Fibroblast of lung (primary cell): ENCODE measurements at regions not wholly inside any gene's neighbourhood (a gene's known extent, or its start where the extent isn't known, plus 50 kb on each side); places are given as distances from the start of the nearest gene placed in this dataset.

Experiments
- EZH2 ChIP-seq: IDR thresholded peaks from 2 replicates; pipeline ENCODE4 v1.5.1; 2012; ENCODE audit warnings: low read length, control low read depth, mild to moderate bottlenecking; ENCODE audit errors: missing control alignments
- TF ChIP-seq, protein P1 (sequence below), 2 donors: IDR thresholded peaks in 1 of 2; conservative IDR thresholded peaks in 1 of 2; 1 replicate in 1 of 2; 2 replicates in 1 of 2; pipeline ENCODE4 v1.5.1; 2011 to 2012; ENCODE audit warnings: low read length in 2 of 2, control low read depth in 1 of 2, inconsistent platforms in 1 of 2, low read depth in 1 of 2, mild to moderate bottlenecking in 1 of 2

DNA sequence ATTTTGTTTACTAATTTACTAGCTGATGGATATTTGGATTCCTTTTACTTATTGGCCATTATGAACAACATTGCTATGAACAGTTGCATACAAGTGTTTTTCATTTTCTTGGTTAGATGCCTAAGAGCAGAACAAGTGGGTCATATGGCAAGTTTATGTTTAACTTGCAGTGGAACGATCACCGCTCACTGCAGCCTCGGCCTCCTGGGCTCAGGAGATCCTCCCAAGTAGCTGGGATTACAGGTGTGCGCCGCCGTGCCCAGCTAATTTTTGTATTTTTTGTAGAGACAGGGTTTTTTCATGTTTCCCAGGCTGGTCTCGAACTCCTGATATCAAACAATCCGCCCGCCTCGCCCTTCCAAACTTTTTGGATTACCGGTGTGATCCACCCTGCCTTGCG lies 820.5 kb upstream of the TMPRSS15 start:
- TF ChIP-seq, protein P1, sequence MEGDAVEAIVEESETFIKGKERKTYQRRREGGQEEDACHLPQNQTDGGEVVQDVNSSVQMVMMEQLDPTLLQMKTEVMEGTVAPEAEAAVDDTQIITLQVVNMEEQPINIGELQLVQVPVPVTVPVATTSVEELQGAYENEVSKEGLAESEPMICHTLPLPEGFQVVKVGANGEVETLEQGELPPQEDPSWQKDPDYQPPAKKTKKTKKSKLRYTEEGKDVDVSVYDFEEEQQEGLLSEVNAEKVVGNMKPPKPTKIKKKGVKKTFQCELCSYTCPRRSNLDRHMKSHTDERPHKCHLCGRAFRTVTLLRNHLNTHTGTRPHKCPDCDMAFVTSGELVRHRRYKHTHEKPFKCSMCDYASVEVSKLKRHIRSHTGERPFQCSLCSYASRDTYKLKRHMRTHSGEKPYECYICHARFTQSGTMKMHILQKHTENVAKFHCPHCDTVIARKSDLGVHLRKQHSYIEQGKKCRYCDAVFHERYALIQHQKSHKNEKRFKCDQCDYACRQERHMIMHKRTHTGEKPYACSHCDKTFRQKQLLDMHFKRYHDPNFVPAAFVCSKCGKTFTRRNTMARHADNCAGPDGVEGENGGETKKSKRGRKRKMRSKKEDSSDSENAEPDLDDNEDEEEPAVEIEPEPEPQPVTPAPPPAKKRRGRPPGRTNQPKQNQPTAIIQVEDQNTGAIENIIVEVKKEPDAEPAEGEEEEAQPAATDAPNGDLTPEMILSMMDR (conservative IDR thresholded peaks at IDR 0.05 in 1 of 2, IDR thresholded peaks at IDR 0.05 in 1 of 2; ENCODE audit: low read depth in 1 of 2, low read length in 2 of 2): no peak
- TF ChIP-seq EZH2: no peak
